Ectodermal cell (in vitro differentiated cells): ENCODE measurements at regions not wholly inside any gene's neighbourhood (a gene's known extent, or its start where the extent isn't known, plus 50 kb on each side); places are given as distances from the start of the nearest gene placed in this dataset.
"Not testable (repeated sequence)": the region's sequence is repeated elsewhere in the genome, so short reads cannot be mapped to it uniquely, and the experiment has no call there.

Source experiments
- H3K27ac ChIP-seq: 2 replicates; pipeline ENCODE4 v1.7.0; 2013; ENCODE audit warnings: mild to moderate bottlenecking, low read depth, low read length; ENCODE audit not compliant: insufficient read depth, poor library complexity, severe bottlenecking
- H3K27me3 ChIP-seq: 2 replicates; pipeline ENCODE4 v1.7.0; 2013; ENCODE audit warnings: mild to moderate bottlenecking, low read length; ENCODE audit not compliant: insufficient read depth, control insufficient read depth, poor library complexity, severe bottlenecking
- H3K36me3 ChIP-seq: one replicate; pipeline ENCODE4 v1.7.0; 2013; ENCODE audit warnings: low read length; ENCODE audit not compliant: control insufficient read depth, insufficient read depth
- H3K4me1 ChIP-seq: one replicate; pipeline ENCODE4 v1.7.0; 2013; ENCODE audit warnings: low read length; ENCODE audit not compliant: control insufficient read depth, insufficient read depth
- H3K4me3 ChIP-seq: 2 replicates; pipeline ENCODE4 v1.7.0; 2013; ENCODE audit warnings: low read depth, low read length, control low read depth; ENCODE audit not compliant: insufficient read depth
- H3K9me3 ChIP-seq: 2 replicates; pipeline ENCODE4 v1.7.0; 2013; ENCODE audit warnings: mild to moderate bottlenecking, low read length, moderate library complexity; ENCODE audit not compliant: control insufficient read depth
- WGBS, 2 experiments: methylation state at CpG; one replicate each; pipeline ENCODE4 v1.1.7; 2013; ENCODE audit warnings: missing lambda C conversion rate in 2 of 2; 5-methylcytosine and 5-hydroxymethylcytosine counted together

DNA sequence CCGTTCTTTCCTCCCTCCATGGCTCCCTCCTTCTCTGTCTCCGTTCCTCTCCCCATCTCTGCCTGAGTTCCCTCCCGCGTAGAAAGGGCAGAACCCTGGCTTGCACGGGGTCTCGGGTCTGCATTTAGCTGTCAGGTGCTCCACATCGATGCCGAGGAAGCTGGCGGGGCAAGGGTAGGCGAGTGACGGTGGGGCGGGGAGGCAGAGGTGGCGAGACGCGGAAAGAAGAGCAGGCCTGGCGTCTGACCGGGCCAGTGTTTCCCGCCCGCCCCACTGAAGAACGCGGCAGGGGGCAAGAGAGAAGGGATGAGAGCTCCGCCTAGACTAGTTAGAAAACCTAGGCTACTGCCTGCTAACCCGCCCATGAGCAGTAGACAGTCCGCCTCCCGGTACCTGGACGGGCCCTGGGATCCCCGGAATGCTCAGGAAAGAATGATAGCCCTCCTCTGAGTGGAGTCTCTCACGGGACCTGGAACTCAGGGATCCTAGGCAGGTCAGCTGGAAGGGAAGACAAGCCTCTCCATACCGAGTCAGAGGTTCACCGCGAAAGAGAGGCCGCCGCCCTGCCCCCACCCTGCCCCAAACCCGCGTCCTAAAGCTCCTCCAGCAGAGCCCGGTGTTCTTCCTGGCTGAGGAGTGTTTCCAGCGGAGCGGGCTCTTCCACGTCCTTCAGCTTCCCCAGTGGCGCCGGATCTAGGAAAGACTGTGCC, 357.9 kb upstream of the DEFB115 start:
- H3K4me3 ChIP-seq, H3K4me1 ChIP-seq, H3K9me3 ChIP-seq, H3K27me3 ChIP-seq, H3K27ac ChIP-seq, H3K36me3 ChIP-seq: not testable (repeated sequence)
- WGBS, 2 experiments, result 83 to 88% methylated on average over 41 of the region's 41 CpGs

DNA sequence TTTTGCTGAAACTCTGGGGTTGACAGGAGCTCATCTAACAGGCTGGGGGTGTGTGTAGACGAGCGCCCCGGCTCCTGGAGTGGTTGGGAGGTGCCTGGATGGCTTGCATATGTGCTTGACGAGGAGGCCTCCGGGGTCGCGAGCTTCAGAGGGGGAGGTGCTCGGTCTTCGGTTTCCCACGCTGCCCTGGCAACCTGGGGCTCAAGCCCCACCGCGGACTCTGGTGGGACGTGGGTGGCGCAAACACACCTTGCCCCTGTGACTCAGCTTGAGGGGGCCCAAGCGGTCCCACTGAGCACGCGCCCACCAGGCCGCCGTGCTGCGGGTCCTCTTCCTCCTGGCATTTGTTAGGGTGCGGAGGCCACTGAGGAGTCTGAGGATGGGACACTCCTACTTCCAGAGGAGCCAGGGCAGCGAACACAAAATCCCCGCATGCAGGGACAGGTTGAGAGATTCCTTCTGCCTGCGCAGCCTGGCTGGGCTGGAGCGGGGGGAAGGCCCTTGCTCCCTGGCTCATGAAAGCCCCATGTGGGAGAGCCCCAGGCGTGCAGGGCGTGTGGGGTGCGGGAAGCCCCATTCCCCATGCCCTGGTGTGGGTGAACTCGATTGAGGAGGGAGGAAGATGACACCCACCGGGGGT, 357.3 kb upstream of the DEFB115 start:
- H3K4me3 ChIP-seq, H3K4me1 ChIP-seq, H3K27ac ChIP-seq, H3K27me3 ChIP-seq, H3K9me3 ChIP-seq, H3K36me3 ChIP-seq: not testable (repeated sequence)
- WGBS, 2 experiments, result 87 to 92% methylated on average over 30 of the region's 30 CpGs

DNA sequence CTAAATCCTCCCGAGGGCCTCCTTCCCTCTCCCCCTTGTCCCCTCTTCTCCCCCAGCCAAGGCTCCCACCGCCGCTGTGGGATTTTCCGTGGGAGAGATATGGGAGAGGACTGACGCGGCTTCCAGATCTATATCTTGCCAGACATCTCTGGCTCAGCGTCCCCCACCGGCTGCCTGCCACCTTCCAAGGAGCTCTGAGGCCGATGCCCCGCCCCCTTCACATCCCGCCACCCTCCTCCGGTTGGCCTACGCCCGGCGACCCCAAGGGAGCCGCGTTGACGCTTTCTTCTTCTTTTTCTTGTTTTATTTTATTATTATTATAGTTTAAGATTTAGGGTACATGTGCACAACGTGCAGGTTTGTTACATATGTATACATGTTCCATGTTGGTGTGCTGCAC, 352.2 kb upstream of the DEFB115 start:
- 89 to 93% methylated on average over 12 to 13 of the region's 19 CpGs for WGBS, 2 experiments
- not testable (repeated sequence) for H3K4me3 ChIP-seq, H3K36me3 ChIP-seq, H3K27me3 ChIP-seq, H3K4me1 ChIP-seq, H3K27ac ChIP-seq, H3K9me3 ChIP-seq

DNA sequence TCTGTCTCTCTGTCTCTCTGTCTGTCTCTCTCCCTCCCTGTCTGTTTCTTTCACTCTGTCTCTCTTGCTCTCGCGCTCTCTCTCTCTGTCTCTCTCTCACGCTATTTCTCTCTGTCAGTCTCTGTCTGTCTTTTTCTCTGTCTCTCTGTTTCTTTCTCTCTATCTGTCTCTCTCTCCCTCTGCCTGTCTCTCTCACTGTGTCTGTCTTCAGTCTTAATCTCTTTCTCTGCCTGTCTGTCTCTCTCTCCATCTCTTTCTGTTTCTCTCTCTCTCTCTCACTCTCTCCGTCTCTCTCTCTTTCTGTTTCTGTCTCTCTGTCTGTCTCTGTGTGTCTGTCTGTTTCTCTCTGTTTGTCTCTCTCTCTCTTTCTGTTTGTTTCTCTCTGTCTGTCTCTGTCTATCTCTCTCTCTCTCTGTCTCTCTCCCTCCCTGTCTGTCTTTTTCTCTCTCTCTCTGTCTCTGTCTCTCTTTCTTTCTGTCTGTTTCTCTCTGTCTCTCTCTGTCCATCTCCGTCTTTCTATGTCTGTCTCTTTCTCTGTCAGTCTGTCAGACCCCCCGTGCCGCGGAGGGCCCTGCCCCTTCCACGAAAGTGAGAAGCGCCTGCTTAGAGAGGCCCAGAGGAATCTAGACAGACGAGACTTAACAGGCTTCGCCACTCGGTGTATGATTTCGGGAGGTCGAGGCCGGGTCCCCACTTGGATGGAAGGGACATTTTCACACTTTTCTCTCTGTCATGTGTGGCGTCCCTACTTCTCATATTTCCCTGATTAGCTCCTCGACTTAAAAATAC, 346.3 kb upstream of the DEFB115 start:
- no peak overlapping the region for H3K27ac ChIP-seq
- H3K36me3 ChIP-seq, result no peaks in the 10 kb centered on the region
- H3K4me3 ChIP-seq, result no peak overlapping the region
- H3K4me1 ChIP-seq, result no peaks in the 10 kb centered on the region
- WGBS, 2 experiments, result 77 to 79% methylated on average over 18 of the region's 18 CpGs
- H3K9me3 ChIP-seq, result no peaks in the 10 kb centered on the region
- H3K27me3 ChIP-seq, result no peaks in the 10 kb centered on the region

DNA sequence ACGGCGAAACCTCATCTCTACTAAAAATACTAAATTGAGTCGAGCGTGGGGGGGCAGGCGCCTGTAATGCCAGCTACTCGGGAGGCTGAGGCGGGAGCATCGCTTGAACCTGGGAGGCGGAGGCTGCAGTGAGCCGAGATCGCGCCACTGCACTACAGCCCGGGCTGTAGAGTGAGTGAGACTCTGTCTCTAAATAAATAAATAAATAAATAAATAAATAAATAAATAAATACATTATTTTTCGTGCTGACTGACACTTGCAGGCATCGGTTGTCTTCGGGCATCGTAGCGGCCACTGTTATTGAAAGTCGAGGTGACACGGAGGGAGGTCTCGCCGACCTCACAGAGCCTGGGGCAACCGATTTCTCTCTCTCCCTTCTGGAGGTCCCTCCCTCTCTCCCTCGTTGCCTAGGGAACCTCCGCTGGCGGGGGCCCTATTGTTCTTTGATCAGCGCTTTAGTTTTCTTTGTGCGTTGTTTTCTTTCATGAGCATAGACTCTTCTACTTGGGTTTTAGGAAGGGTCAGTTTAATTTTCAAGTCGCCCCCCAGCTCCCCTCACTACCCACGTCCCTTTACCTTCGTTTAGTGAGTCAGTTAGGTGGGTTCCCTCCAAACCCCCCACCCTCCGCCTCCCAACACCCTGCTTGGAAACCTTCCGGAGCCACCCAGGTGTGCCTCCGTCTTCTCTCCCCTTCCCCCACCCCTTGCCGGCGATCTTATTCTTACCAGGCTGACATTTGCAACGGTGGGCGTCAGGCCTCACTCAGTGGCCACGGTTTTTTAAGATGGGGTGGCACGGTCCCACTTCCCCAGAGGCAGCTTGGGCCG, 345.4 kb upstream of the DEFB115 start:
- Histone ChIP-seq H3K4me3 (peak overlapping the region; percentile 20), H3K27ac (peak overlapping the region; percentile 77)
- not testable (repeated sequence) for H3K9me3 ChIP-seq

DNA sequence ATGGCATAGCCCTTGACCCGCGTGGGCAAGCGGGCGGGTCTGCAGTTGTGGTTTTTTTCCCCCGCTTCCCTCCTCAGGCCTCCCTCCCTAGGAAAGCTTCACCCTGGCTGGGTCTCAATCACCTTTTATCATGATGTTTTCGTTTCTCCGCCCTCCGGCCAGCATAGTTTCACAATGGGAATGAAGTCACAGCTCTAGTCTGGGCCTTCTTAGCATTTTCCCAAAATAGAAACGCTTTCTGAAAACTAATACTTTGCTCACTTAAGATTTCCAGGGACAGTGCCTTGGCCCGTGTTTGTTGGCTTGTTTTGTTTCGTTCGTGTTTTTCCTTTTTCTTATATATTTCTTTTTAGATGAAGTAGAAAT, 344.8 kb upstream of the DEFB115 start:
- Histone ChIP-seq H3K4me3 (peak overlapping the region; percentile 20), H3K27ac (peak overlapping the region; percentile 77)
- not testable (repeated sequence) for H3K9me3 ChIP-seq, H3K4me1 ChIP-seq, H3K36me3 ChIP-seq, H3K27me3 ChIP-seq
- WGBS, 2 experiments, result 7 to 8% methylated on average over 5 to 8 of the region's 12 CpGs

More for the DNA sequence above, 345.4 kb upstream of the DEFB115 start:
- WGBS, 2 experiments, result 26 to 37% methylated on average over 28 to 31 of the region's 41 CpGs
- not testable (repeated sequence) for H3K36me3 ChIP-seq, H3K27me3 ChIP-seq, H3K4me1 ChIP-seq

DNA sequence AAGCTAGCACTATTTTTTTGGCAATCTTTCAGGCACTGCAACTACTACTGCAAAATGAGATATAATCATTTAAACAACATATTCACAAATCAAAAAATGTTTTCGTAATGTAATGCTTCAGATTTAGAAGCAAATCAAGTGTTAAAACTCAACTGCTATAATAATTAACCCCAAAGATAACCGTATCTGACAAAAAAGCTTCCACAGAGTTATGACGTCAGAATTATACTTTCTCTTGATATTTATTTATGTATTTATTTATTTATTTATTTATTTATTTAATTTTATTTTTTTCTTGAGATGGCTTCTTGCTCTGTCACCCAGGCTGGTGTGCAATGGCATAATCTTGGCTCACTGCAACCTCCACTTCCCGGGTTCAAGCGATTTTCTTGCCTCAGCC, 341.1 kb upstream of the DEFB115 start:
- not testable (repeated sequence) for H3K27me3 ChIP-seq, H3K4me1 ChIP-seq, H3K9me3 ChIP-seq, H3K36me3 ChIP-seq, H3K27ac ChIP-seq, H3K4me3 ChIP-seq
- 94 to 96% methylated on average over 2 to 3 of the region's 5 CpGs for WGBS, 2 experiments

DNA sequence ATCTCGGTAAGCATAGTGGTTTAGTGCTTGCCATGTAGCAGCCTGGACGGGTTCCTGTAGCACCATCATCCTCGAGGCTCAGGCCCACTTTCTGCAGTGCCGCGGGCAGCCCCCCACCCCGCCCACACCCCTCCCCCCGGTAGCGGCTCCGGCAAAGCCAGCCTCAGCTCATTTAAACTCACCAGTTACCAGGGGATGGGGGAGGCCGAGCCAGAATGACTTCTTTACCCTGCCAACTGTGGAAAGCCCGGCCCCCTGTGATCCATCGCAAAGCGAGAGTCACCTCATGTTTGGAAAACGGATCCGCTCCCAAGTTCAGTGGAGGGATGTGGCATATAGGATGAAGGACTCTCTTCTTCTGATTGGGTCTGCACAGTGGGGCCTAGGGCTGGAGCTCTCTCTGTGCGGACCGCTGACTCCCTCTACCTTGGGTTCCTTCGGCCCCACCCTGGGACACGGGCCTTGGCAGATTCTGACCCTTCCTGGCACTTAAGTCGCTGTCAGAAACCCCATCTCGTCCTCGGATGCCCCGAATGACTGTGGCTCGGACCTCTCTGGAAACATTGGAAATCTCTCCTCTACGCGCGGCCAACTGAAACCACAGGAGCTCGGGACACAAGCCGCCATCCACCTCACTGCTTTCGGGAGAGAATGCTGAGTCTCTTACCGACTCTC, 337.8 kb upstream of the DEFB115 start:
- no peak overlapping the region for H3K4me3 ChIP-seq
- H3K27me3 ChIP-seq, result no peaks in the 10 kb centered on the region
- WGBS, 2 experiments, result 94 to 95% methylated on average over 31 of the region's 31 CpGs
- H3K9me3 ChIP-seq, result peaks cover 3% of the 10 kb centered on the region
- no peaks in the 10 kb centered on the region for H3K4me1 ChIP-seq
- H3K36me3 ChIP-seq, result no peaks in the 10 kb centered on the region
- H3K27ac ChIP-seq, result no peak overlapping the region

DNA sequence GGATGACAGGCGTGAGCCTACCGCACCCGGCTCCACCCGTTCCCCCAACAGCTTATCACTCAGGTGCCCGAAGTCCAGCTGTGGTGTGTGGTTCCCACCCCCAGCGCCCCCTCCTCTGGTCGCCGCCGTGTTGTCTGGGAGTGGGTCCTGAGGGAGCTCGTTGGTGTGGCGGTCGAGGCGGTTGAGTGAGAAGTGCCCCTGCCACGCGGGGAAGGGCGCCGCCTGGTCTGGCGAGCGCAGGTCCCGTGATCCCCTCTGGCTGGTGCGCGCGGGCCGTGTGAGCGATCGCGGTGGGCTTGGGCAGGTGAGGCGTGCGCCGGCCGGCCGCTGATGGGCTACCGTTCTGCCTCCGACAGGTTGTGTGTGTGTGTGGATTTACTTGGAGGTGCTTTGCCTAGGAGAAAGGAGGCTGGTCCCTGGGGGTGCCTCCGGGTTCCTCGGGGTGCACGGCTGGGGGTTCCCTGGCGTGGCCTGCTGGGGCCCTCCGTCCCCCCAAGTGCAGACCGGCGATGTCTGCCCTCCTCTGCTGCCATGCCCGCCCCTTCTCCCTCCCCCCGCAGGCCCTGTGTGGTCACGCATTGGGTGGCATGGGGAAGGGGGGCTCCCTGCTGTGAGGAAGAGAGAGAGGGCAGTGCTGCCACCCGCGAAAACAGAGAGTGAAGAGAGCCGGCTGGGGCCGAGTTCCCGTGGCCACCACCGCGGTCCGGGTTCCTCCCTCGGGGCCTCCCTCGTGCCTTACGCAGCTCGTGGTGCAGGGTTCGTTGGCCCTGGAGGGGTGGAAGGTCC, 336.0 kb upstream of the DEFB115 start:
- Histone ChIP-seq H3K9me3 (peaks cover 3% of the 10 kb centered on the region), H3K4me1 (no peaks in the 10 kb centered on the region), H3K4me3 (no peak overlapping the region), H3K36me3 (no peaks in the 10 kb centered on the region), H3K27ac (no peak overlapping the region), H3K27me3 (no peaks in the 10 kb centered on the region)
- 95% methylated on average over 56 to 57 of the region's 57 CpGs for WGBS, 2 experiments
